Progenitor cell of endocrine pancreas (in vitro differentiated cells): ENCODE measurements at regions not wholly inside any gene's neighbourhood (a gene's known extent, or its start where the extent isn't known, plus 50 kb on each side); places are given as distances from the start of the nearest gene placed in this dataset.

Experiments used
- DNase-seq: peaks from one replicate; pipeline ENCODE4 v3.0.0; 2021; ENCODE audit warnings: low spot score; ENCODE audit not compliant: unreplicated experiment
- H3K27ac Mint-ChIP-seq: 2 replicates; pipeline ENCODE4 v1.8.0; 2021; ENCODE audit warnings: mild to moderate bottlenecking, moderate library complexity, mixed read lengths
- H3K27me3 Mint-ChIP-seq: 2 replicates; pipeline ENCODE4 v1.8.0; 2021; ENCODE audit warnings: mixed read lengths
- H3K36me3 Mint-ChIP-seq: 2 replicates; pipeline ENCODE4 v1.8.0; 2022; ENCODE audit warnings: mixed read lengths; ENCODE audit not compliant: insufficient read depth
- H3K4me1 Mint-ChIP-seq: 2 replicates; pipeline ENCODE4 v1.8.0; 2021; ENCODE audit warnings: low read depth, mixed read lengths
- H3K4me3 Mint-ChIP-seq: 2 replicates; pipeline ENCODE4 v1.8.0; 2021; ENCODE audit warnings: low read depth, mild to moderate bottlenecking, moderate library complexity, mixed read lengths
- H3K9me3 Mint-ChIP-seq: 2 replicates; pipeline ENCODE4 v1.8.0; 2021; ENCODE audit warnings: low read depth, mixed read lengths
- CTCF ChIP-seq: fragments of 200-600 bp; sonication (generic); IDR thresholded peaks from one replicate; pipeline ENCODE4 v1.5.0; 2021; ENCODE audit warnings: antibody characterized with exemption, mild to moderate bottlenecking; ENCODE audit not compliant: unreplicated experiment

- no peak for TF ChIP-seq CTCF
- H3K27me3 Mint-ChIP-seq: peaks cover 27% of the 10 kb centered on the region
- H3K4me1 Mint-ChIP-seq: peaks cover 10% of the 10 kb centered on the region
- no peaks in the 10 kb centered on the region for H3K9me3 Mint-ChIP-seq
- DNase-seq: no peak
- no peaks in the 10 kb centered on the region for H3K36me3 Mint-ChIP-seq
- no peak overlapping the region for H3K27ac Mint-ChIP-seq
- no peak overlapping the region for H3K4me3 Mint-ChIP-seq
Observed at GRCh38 chr2:10500601-10501361, 52.7 kb upstream of the ODC1 start.

GRCh38 chr2:10499911-10500521, 51.9 kb upstream of the ODC1 start:
- no peak for DNase-seq
- Mint-ChIP-seq H3K4me3 (no peak overlapping the region), H3K27ac (no peak overlapping the region), H3K27me3 (peaks cover 35% of the 10 kb centered on the region), H3K4me1 (peaks cover 10% of the 10 kb centered on the region), H3K36me3 (no peaks in the 10 kb centered on the region), H3K9me3 (no peaks in the 10 kb centered on the region)
- no peak for TF ChIP-seq CTCF

GRCh38 chr2:10499275-10499907, 51.3 kb upstream of the ODC1 start:
- no peak overlapping the region for H3K27ac Mint-ChIP-seq
- no peak for DNase-seq
- no peak overlapping the region for H3K4me3 Mint-ChIP-seq
- H3K9me3 Mint-ChIP-seq: no peaks in the 10 kb centered on the region
- peaks cover 37% of the 10 kb centered on the region for H3K27me3 Mint-ChIP-seq
- no peak for TF ChIP-seq CTCF
- H3K4me1 Mint-ChIP-seq: peaks cover 10% of the 10 kb centered on the region
- no peaks in the 10 kb centered on the region for H3K36me3 Mint-ChIP-seq

- TF ChIP-seq CTCF: no peak
- no peak overlapping the region for H3K27ac Mint-ChIP-seq
- no peaks in the 10 kb centered on the region for H3K36me3 Mint-ChIP-seq
- H3K27me3 Mint-ChIP-seq: peaks cover 37% of the 10 kb centered on the region
- no peaks in the 10 kb centered on the region for H3K9me3 Mint-ChIP-seq
- peaks cover 10% of the 10 kb centered on the region for H3K4me1 Mint-ChIP-seq
- no peak for DNase-seq
- H3K4me3 Mint-ChIP-seq: no peak overlapping the region
Observed at GRCh38 chr2:10498525-10499274, 50.6 kb upstream of the ODC1 start.
